Osteoblast (primary cell): ENCODE measurements at regions not wholly inside any gene's neighbourhood (a gene's known extent, or its start where the extent isn't known, plus 50 kb on each side); places are given as distances from the start of the nearest gene placed in this dataset.

ENCODE experiments used
- DNase-seq: peaks from one replicate; pipeline ENCODE4 v3.0.0; 2011; ENCODE audit warnings: low spot score, mixed read lengths; ENCODE audit not compliant: insufficient read length; ENCODE audit errors: missing footprints
- H2AFZ ChIP-seq: 2 replicates; pipeline ENCODE4 v1.6.0; 2011; ENCODE audit warnings: mild to moderate bottlenecking, low read length
- H3K27ac ChIP-seq: 2 replicates; pipeline ENCODE4 v1.5.1; 2011; ENCODE audit warnings: mild to moderate bottlenecking, low read depth, low read length, moderate library complexity
- H3K27me3 ChIP-seq: 2 replicates; pipeline ENCODE4 v1.6.0; 2012; ENCODE audit warnings: mild to moderate bottlenecking, control low read depth, inconsistent platforms, low read length, moderate library complexity; ENCODE audit not compliant: insufficient read depth
- H3K36me3 ChIP-seq: 2 replicates; pipeline ENCODE4 v1.5.1; 2011; ENCODE audit warnings: mild to moderate bottlenecking, low read length, control low read depth, moderate library complexity; ENCODE audit not compliant: insufficient read depth
- H3K4me1 ChIP-seq: 2 replicates; pipeline ENCODE4 v1.5.1; 2011; ENCODE audit warnings: mild to moderate bottlenecking, low read length, control low read depth, moderate library complexity; ENCODE audit not compliant: insufficient read depth
- H3K4me2 ChIP-seq: 2 replicates; pipeline ENCODE4 v1.6.0; 2011; ENCODE audit warnings: mild to moderate bottlenecking, low read length; ENCODE audit not compliant: insufficient read depth
- H3K4me3 ChIP-seq: fragments of 200-600 bp; sonication (generic); 3 replicates; pipeline ENCODE4 v1.5.1; 2012; ENCODE audit warnings: mild to moderate bottlenecking, low read length, inconsistent platforms; ENCODE audit not compliant: insufficient read depth
- H3K79me2 ChIP-seq: 2 replicates; pipeline ENCODE4 v1.6.0; 2012; ENCODE audit warnings: mild to moderate bottlenecking, low read length, control low read depth, inconsistent platforms; ENCODE audit not compliant: insufficient read depth
- H3K9me3 ChIP-seq: 2 replicates; pipeline ENCODE4 v1.5.1; 2011; ENCODE audit warnings: low read depth, low read length, control low read depth
- H4K20me1 ChIP-seq: 2 replicates; pipeline ENCODE4 v1.6.0; 2012; ENCODE audit warnings: mild to moderate bottlenecking, low read length, control low read depth; ENCODE audit not compliant: insufficient read depth
- TF ChIP-seq, protein P1 (sequence below): IDR thresholded peaks from 2 replicates; pipeline ENCODE4 v1.5.1; 2011; ENCODE audit warnings: mild to moderate bottlenecking, low read depth, low read length, moderate library complexity; ENCODE audit errors: extremely low read depth

DNA sequence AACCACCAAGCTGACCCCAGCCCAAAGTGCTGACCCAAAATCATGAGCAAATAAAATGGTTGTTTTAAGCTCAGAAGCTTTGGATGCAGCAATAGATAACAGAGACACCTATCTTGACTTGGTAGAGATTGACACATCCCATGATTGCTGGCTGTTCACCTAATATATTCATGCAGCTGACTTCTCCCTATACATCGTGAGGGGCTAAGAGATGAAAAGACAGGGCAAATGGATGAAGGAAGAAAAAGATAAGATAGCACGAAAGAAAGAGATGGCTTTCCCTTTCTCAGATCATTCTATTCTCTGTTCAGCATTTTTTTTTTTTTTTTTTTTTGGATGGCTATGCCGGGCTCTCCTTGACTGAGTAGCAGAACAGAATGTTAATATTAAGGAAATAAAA, 141.5 kb upstream of the ADAMTS9 start:
- H3K27ac ChIP-seq = no peak overlapping the region
- no peak for DNase-seq
- H3K79me2 ChIP-seq = no peaks in the 10 kb centered on the region

DNA sequence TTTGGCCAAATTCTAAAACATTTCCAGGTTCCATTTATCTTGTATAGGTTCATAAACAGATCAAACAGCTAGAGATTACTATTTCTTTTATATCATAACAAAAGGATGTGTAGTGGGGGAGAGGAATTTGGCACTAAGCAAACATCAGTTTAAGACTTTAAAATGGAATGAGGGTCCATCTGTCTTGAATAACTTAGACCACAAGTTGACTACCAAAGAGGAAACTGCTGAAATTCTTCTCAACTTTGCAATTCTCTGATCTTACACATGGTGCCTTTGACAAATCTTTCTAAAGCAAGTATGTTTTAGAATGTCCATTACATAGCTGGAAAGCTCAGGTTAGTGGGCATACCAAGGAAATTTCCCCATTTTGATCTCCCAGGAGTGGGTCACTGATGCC, 140.5 kb upstream of the ADAMTS9 start:
- Histone ChIP-seq H3K4me1 (no peaks in the 10 kb centered on the region), H3K27me3 (peaks cover 2% of the 10 kb centered on the region), H2AFZ (no peak overlapping the region), H4K20me1 (no peaks in the 10 kb centered on the region), H3K27ac (no peak overlapping the region), H3K79me2 (no peaks in the 10 kb centered on the region), H3K4me3 (no peak overlapping the region), H3K36me3 (no peaks in the 10 kb centered on the region), H3K4me2 (no peak overlapping the region), H3K9me3 (no peaks in the 10 kb centered on the region)
- TF ChIP-seq, protein P1, sequence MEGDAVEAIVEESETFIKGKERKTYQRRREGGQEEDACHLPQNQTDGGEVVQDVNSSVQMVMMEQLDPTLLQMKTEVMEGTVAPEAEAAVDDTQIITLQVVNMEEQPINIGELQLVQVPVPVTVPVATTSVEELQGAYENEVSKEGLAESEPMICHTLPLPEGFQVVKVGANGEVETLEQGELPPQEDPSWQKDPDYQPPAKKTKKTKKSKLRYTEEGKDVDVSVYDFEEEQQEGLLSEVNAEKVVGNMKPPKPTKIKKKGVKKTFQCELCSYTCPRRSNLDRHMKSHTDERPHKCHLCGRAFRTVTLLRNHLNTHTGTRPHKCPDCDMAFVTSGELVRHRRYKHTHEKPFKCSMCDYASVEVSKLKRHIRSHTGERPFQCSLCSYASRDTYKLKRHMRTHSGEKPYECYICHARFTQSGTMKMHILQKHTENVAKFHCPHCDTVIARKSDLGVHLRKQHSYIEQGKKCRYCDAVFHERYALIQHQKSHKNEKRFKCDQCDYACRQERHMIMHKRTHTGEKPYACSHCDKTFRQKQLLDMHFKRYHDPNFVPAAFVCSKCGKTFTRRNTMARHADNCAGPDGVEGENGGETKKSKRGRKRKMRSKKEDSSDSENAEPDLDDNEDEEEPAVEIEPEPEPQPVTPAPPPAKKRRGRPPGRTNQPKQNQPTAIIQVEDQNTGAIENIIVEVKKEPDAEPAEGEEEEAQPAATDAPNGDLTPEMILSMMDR = no peak
- no peak for DNase-seq

More for the DNA sequence above, 141.5 kb upstream of the ADAMTS9 start:
- Histone ChIP-seq H3K4me1 (no peaks in the 10 kb centered on the region), H3K4me2 (no peak overlapping the region), H4K20me1 (no peaks in the 10 kb centered on the region), H2AFZ (no peak overlapping the region), H3K4me3 (no peak overlapping the region), H3K27me3 (peaks cover 2% of the 10 kb centered on the region), H3K36me3 (no peaks in the 10 kb centered on the region), H3K9me3 (no peaks in the 10 kb centered on the region)
- TF ChIP-seq, protein P1 = no peak

GRCh38 chr3:64827431-64827830, 139.6 kb upstream of the ADAMTS9 start:
- TF ChIP-seq, protein P1 = no peak
- DNase-seq = no peak
- H3K4me1 ChIP-seq = no peaks in the 10 kb centered on the region
- no peak overlapping the region for H3K4me2 ChIP-seq
- no peak overlapping the region for H3K4me3 ChIP-seq
- H4K20me1 ChIP-seq = no peaks in the 10 kb centered on the region
- H3K27me3 ChIP-seq = peaks cover 2% of the 10 kb centered on the region
- H3K27ac ChIP-seq = no peak overlapping the region
- no peaks in the 10 kb centered on the region for H3K9me3 ChIP-seq
- H2AFZ ChIP-seq = no peak overlapping the region
- no peaks in the 10 kb centered on the region for H3K36me3 ChIP-seq
- H3K79me2 ChIP-seq = no peaks in the 10 kb centered on the region

- Histone ChIP-seq H3K9me3 (no peaks in the 10 kb centered on the region), H3K4me2 (no peak overlapping the region), H3K36me3 (no peaks in the 10 kb centered on the region), H3K27me3 (no peaks in the 10 kb centered on the region), H4K20me1 (no peaks in the 10 kb centered on the region), H3K79me2 (no peaks in the 10 kb centered on the region), H3K27ac (no peak overlapping the region), H3K4me3 (no peak overlapping the region), H2AFZ (no peak overlapping the region), H3K4me1 (no peaks in the 10 kb centered on the region)
- DNase-seq = no peak
- TF ChIP-seq, protein P1 = no peak
Measured at GRCh38 chr3:64827019-64827418, 139.2 kb upstream of the ADAMTS9 start.
